Endothelial cell (in vitro differentiated cells): ENCODE measurements at regions not wholly inside any gene's neighbourhood (a gene's known extent, or its start where the extent isn't known, plus 50 kb on each side); places are given as distances from the start of the nearest gene placed in this dataset.
A peak's percentile ranks its signal among the peaks of the same experiment; 100 is the strongest.

Source experiments
- DNase-seq: peaks from one replicate; pipeline ENCODE4 v3.0.0; 2021; ENCODE audit warnings: low spot score
- H3K27ac Mint-ChIP-seq: one replicate; pipeline ENCODE4 v1.8.0; 2021; ENCODE audit warnings: mixed read lengths, inconsistent platforms; ENCODE audit not compliant: unreplicated experiment
- H3K27me3 Mint-ChIP-seq: one replicate; pipeline ENCODE4 v1.8.0; 2021; ENCODE audit warnings: mild to moderate bottlenecking, moderate library complexity, mixed read lengths, inconsistent platforms; ENCODE audit not compliant: unreplicated experiment
- H3K36me3 Mint-ChIP-seq: one replicate; pipeline ENCODE4 v1.8.0; 2021; ENCODE audit warnings: mild to moderate bottlenecking, low read depth, mixed read lengths, inconsistent platforms; ENCODE audit not compliant: unreplicated experiment
- H3K4me1 Mint-ChIP-seq: one replicate; pipeline ENCODE4 v1.8.0; 2021; ENCODE audit warnings: mild to moderate bottlenecking, mixed read lengths, inconsistent platforms; ENCODE audit not compliant: unreplicated experiment
- H3K4me3 Mint-ChIP-seq: one replicate; pipeline ENCODE4 v1.8.0; 2021; ENCODE audit warnings: mild to moderate bottlenecking, mixed read lengths, inconsistent platforms; ENCODE audit not compliant: unreplicated experiment
- H3K9me3 Mint-ChIP-seq: one replicate; pipeline ENCODE4 v1.8.0; 2021; ENCODE audit warnings: mixed read lengths, inconsistent platforms; ENCODE audit not compliant: unreplicated experiment
- CTCF ChIP-seq: fragments of 200-600 bp; sonication (generic); IDR thresholded peaks from one replicate; pipeline ENCODE4 v1.5.0; 2021; ENCODE audit warnings: antibody characterized with exemption; ENCODE audit not compliant: unreplicated experiment

DNA sequence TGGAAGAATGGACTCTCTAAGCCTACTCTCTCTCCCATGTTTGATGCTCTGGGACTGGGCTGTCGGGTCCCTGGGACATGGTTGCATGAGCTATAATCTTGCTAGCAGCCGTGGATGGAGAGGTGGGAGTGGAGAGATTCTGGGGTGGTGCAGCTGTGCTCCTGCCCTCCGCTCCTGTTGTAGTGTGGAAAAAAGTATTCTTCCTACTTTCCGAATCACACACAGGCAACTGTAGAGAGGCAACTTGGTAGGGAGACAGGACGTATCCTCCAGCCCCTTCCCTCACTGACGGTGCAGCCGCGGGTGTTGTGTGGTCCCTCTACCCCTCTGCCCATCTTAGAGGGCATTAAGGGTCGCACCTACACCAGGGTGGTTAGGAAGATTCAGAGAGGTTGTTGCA lies 281.4 kb upstream of the TLE3 start:
- H3K4me3 Mint-ChIP-seq: no peak overlapping the region
- DNase-seq: no peak
- H3K4me1 Mint-ChIP-seq: peaks cover 24% of the 10 kb centered on the region
- no peaks in the 10 kb centered on the region for H3K9me3 Mint-ChIP-seq
- no peaks in the 10 kb centered on the region for H3K36me3 Mint-ChIP-seq
- no peak overlapping the region for H3K27ac Mint-ChIP-seq
- peaks cover 7% of the 10 kb centered on the region for H3K27me3 Mint-ChIP-seq
- TF ChIP-seq CTCF: no peak

DNA sequence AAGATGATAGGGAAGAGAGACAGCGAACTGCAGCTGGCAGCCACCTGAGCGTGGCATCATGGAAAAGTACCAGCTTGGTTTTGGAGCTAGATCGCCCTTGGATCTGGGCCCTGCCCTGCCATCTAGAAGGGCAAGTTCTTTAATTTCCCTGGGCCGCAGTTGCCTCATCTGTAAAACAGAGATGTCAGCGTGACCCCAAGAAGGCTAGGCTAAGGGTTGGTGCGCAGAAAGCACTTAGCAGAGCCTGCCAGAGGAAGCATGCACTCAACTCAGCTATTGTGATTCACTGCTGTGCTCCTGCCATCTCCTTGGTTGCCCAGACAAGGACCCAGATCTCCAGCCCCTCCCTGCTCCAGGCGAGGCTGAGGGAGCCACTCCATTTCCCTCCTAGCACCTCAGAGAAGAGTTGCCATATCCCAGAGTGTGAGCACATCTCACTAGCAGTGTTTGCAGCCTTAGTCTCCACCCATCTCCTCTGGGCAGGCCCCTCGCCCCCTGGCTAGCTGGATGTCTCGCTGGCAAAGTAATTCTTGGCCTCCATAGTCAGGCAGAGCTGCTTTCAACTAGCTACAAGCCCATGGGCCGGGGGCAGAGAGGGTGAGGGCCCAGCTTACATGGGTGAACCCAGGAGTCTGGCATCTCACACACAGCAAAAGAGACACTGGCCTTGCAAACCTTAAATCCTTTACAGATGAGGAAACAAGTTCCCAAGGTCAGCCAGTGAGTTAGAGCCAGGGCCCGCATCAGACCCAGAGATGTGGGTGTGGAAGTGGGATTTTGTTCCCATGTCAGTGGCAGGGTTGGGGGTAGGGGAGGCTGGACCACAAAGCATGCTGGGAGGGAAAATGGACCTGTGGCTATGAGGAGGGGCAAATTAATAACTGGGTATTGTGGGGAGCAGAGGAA lies 280.7 kb upstream of the TLE3 start:
- DNase-seq: no peak
- Mint-ChIP-seq H3K4me3 (no peak overlapping the region), H3K36me3 (no peaks in the 10 kb centered on the region), H3K4me1 (peaks cover 24% of the 10 kb centered on the region), H3K27ac (no peak overlapping the region), H3K9me3 (no peaks in the 10 kb centered on the region), H3K27me3 (peaks cover 8% of the 10 kb centered on the region)
- TF ChIP-seq CTCF: no peak

DNA sequence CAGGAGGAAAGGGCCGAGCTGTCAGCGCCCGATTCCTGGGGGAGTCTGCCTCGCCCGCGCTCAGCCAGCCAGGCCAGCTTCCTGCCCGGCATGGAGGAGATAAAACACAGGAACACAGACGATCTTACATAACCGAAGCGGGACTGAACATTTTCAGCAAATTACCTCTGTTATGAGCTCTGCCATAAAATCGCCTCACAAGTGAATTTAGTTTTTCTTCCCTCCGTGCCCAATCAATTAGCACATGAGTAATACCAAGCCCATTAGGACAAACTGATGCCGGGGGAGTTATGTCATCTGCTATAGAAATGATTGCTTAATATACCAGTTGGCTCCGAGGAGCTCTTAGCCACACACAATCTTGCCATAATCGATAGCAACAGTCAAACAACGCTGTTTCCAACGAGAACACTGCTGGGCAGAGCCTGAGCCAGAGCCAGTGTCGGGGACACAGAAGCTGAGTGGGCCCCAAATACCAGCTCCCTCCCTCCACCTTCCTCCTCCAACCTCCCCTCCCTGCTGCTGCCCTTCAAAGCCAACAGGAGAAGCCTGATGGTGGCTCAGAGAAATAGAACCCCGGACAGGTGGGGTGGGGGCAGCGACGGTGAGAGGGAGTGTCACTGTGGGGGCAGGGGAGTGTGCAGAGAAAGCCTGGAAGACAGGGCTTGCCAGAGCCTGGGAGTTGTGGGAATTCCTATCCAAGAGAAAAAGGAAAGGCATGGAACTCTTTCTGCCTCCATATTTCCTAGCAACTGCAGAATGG lies 279.4 kb upstream of the TLE3 start:
- Mint-ChIP-seq H3K9me3 (no peaks in the 10 kb centered on the region), H3K4me1 (peaks cover 24% of the 10 kb centered on the region), H3K36me3 (no peaks in the 10 kb centered on the region), H3K27me3 (peaks cover 8% of the 10 kb centered on the region), H3K4me3 (peak overlapping the region; percentile 66), H3K27ac (peak overlapping the region; percentile 58)
- no peak for TF ChIP-seq CTCF
- peak; percentile 61 for DNase-seq

DNA sequence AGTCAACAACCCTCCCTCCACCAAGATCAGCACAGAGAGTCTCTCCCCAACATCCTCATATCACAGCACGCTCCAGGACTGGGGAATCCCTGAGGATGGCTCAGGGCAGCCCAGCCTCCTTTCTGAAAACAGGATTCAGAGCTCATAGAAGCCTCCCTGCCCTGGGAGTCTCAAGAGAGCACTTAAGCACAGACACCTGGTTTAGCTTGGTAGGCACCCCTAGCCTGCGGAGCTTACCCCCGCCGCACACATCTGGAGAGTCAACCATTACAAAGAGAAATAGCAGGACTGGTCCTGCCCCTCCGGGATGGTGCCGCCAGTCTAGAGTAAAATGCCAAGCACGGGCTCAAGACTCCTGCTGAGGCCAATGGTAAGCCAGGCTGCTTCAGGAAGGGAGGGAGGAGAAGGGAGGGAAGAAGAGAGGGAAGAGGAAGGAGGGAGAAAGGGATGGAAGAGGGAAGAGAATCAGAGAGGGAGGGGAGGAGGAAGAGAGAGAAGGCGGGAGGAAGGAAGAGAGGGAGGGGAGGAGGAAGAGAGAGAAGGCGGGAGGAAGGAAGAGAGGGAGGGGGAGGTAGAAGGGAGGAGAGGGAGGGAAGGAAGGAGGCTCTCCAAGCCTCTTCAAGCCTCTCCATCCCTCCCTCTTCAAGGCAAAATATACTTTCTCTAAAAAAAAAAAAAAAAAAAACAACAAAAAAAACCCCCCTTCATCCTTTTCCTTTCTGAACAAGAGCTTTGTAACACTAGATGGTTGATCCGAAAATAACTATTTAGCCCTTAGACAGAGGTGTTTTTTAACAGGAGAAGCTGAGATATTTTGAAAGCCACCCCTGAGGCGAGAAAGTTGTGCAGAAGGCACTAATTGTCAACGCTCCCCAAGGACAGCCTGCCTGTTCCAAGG lies 278.6 kb upstream of the TLE3 start:
- Mint-ChIP-seq H3K4me1 (peaks cover 24% of the 10 kb centered on the region), H3K9me3 (no peaks in the 10 kb centered on the region), H3K36me3 (no peaks in the 10 kb centered on the region), H3K27ac (peak overlapping the region; percentile 10), H3K4me3 (peak overlapping the region; percentile 66), H3K27me3 (peaks cover 8% of the 10 kb centered on the region)
- TF ChIP-seq CTCF: no peak
- no peak for DNase-seq
